SK-N-SH treated with all-trans-retinoic acid at 6 μM for 48 hours (cell line): ENCODE measurements at regions not wholly inside any gene's neighbourhood (a gene's known extent, or its start where the extent isn't known, plus 50 kb on each side); places are given as distances from the start of the nearest gene placed in this dataset.
"Not testable (repeated sequence)": the region's sequence is repeated elsewhere in the genome, so short reads cannot be mapped to it uniquely, and the experiment has no call there.

ENCODE experiments used
- ATAC-seq: fragments of 200-7000 bp; cut with Tn5 transposase; 3 replicates; pipeline ENCODE4 v1.9.1; 2020; ENCODE audit warnings: mild to moderate bottlenecking, moderate library complexity
- ARNTL ChIP-seq: fragments of 450-650 bp; formaldehyde crosslinking; IDR thresholded peaks from 2 replicates; pipeline ENCODE4 v1.5.0; 2020; ENCODE audit warnings: low read depth, mild to moderate bottlenecking, moderate library complexity, borderline replicate concordance
- BACH2 ChIP-seq: fragments of 250-450 bp; sonication (Bioruptor Pico); IDR thresholded peaks from 2 replicates; pipeline ENCODE4 v1.9.0; 2021; ENCODE audit warnings: mild to moderate bottlenecking, borderline replicate concordance
- CSDC2 ChIP-seq: fragments of 250-450 bp; sonication (Bioruptor Pico); IDR thresholded peaks from 2 replicates; pipeline ENCODE4 v1.5.0; 2020; ENCODE audit warnings: mild to moderate bottlenecking, moderate library complexity
- CSRNP3 ChIP-seq: fragments of 250-450 bp; sonication (Bioruptor Pico); IDR thresholded peaks from 2 replicates; pipeline ENCODE4 v1.5.1; 2021; ENCODE audit warnings: mild to moderate bottlenecking, moderate library complexity
- ESRRG ChIP-seq: fragments of 250-450 bp; sonication (Bioruptor Pico); IDR thresholded peaks from 2 replicates; pipeline ENCODE4 v1.6.1; 2021; ENCODE audit warnings: mild to moderate bottlenecking
- GLIS3 ChIP-seq: fragments of 250-450 bp; sonication (Bioruptor Pico); IDR thresholded peaks from 2 replicates; pipeline ENCODE4 v1.5.0; 2020; ENCODE audit warnings: mild to moderate bottlenecking, moderate library complexity
- ISL1 ChIP-seq: fragments of 250-450 bp; sonication (Bioruptor Pico); IDR thresholded peaks from 2 replicates; pipeline ENCODE4 v2.1.2; 2022; ENCODE audit warnings: mild to moderate bottlenecking, moderate library complexity
- PATZ1 ChIP-seq: fragments of 250-450 bp; sonication (Bioruptor Pico); IDR thresholded peaks from 2 replicates; pipeline ENCODE4 v1.8.0; 2020; ENCODE audit warnings: mild to moderate bottlenecking, moderate library complexity, borderline replicate concordance
- RARB ChIP-seq: fragments of 250-450 bp; sonication (Bioruptor Pico); IDR thresholded peaks from 2 replicates; pipeline ENCODE4 v1.8.0; 2021; ENCODE audit warnings: mild to moderate bottlenecking, moderate library complexity
- TCF4 ChIP-seq: fragments of 250-450 bp; sonication (Bioruptor Pico); IDR thresholded peaks from 2 replicates; pipeline ENCODE4 v1.8.0; 2021; ENCODE audit warnings: mild to moderate bottlenecking, moderate library complexity, borderline replicate concordance
- TOX ChIP-seq: fragments of 250-450 bp; sonication (Bioruptor Pico); IDR thresholded peaks from 2 replicates; pipeline ENCODE4 v1.8.0; 2021; ENCODE audit warnings: mild to moderate bottlenecking, moderate library complexity, borderline replicate concordance
- TSHZ2 ChIP-seq: fragments of 250-450 bp; sonication (Bioruptor Pico); IDR thresholded peaks from 2 replicates; pipeline ENCODE4 v1.5.0; 2020; ENCODE audit warnings: mild to moderate bottlenecking, moderate library complexity
- ZC3H10 ChIP-seq: fragments of 250-450 bp; sonication (Bioruptor Pico); IDR thresholded peaks from 2 replicates; pipeline ENCODE4 v1.5.1; 2021; ENCODE audit warnings: mild to moderate bottlenecking, moderate library complexity
- ZFP3 ChIP-seq: fragments of 250-450 bp; sonication (Bioruptor Pico); IDR thresholded peaks from 2 replicates; pipeline ENCODE4 v1.5.0; 2020; ENCODE audit warnings: mild to moderate bottlenecking, moderate library complexity
- ZFP30 ChIP-seq: fragments of 450-650 bp; formaldehyde crosslinking; IDR thresholded peaks from 2 replicates; pipeline ENCODE4 v1.5.0; 2022; ENCODE audit warnings: mild to moderate bottlenecking, moderate library complexity
- ZNF565 ChIP-seq: fragments of 450-650 bp; formaldehyde crosslinking; conservative IDR thresholded peaks from 2 replicates; pipeline ENCODE4 v1.5.0; 2020; ENCODE audit warnings: low read depth, mild to moderate bottlenecking, moderate library complexity
- ZNF70 ChIP-seq: fragments of 450-650 bp; formaldehyde crosslinking; IDR thresholded peaks from 2 replicates; pipeline ENCODE4 v1.5.0; 2020; ENCODE audit warnings: mild to moderate bottlenecking, moderate library complexity

- no peak for ATAC-seq
- no peak for TF ChIP-seq CSRNP3 (CRISPR knock-in tag)
- no peak for TF ChIP-seq ISL1
- TF ChIP-seq TSHZ2 (CRISPR knock-in tag) = no peak
- TF ChIP-seq, all 23 proteins: peak for 0
Observed at GRCh38 chr2:188789951-188790350, 184.2 kb upstream of the COL3A1 start.

- not testable (repeated sequence) for ATAC-seq
Observed at GRCh38 chr2:188794453-188794852, 179.7 kb upstream of the COL3A1 start.

GRCh38 chr2:188795762-188796161 is 178.4 kb upstream of the COL3A1 start:
- TF ChIP-seq ZFP3 (no peak), ZFP30 (CRISPR knock-in tag) (no peak), ZNF70 (no peak), PATZ1 (CRISPR knock-in tag) (no peak), ESRRG (CRISPR knock-in tag) (no peak), GLIS3 (CRISPR knock-in tag) (no peak)
- TF ChIP-seq, all 23 proteins: peak for 0
- ATAC-seq = no peak

GRCh38 chr2:188797371-188797770 is 176.8 kb upstream of the COL3A1 start:
- no peak for ATAC-seq
- no peak for TF ChIP-seq RARB (CRISPR knock-in tag)
- TF ChIP-seq ZFP30 (CRISPR knock-in tag) = no peak
- TF ChIP-seq ARNTL (CRISPR knock-in tag) = no peak
- no peak for TF ChIP-seq TOX (CRISPR knock-in tag)
- TF ChIP-seq ZC3H10 (CRISPR knock-in tag) = no peak
- no peak for TF ChIP-seq GLIS3 (CRISPR knock-in tag)
- no peak for TF ChIP-seq CSRNP3 (CRISPR knock-in tag)
- no peak for TF ChIP-seq BACH2
- TF ChIP-seq CSDC2 = no peak
- no peak for TF ChIP-seq TCF4 (CRISPR knock-in tag)
- no peak for TF ChIP-seq TSHZ2 (CRISPR knock-in tag)
- TF ChIP-seq ISL1 = no peak
- TF ChIP-seq ZNF565 (CRISPR knock-in tag) = no peak
